ENCODE measurements at regions not wholly inside any gene's neighbourhood (a gene's known extent, or its start where the extent isn't known, plus 50 kb on each side); places are given as distances from the start of the nearest gene placed in this dataset.

DNA sequence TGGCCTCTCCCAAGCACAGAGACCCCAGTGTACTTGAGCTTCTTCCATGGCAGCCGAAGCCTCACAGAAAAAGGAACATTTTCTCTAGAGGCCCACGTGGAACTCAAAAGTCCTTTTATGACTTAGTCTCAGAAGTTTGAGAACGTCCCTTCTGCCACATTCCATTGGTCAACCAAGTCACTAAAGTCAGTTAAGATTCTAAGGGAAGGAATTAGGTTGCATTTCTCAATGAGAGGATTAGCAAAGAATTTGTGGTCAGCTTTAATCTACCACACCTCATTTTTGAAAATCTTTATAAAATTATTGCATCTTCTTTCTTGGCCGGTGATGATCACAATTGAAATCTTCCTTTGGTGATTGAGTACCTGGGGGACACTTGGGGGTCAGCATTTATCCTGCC, 279.9 kb upstream of the TBX3 start:
- H3K27me3 ChIP-seq: no peaks in the 10 kb centered on the region
- WGBS, 2 donors: 84 to 94% methylated on average over 4 of the region's 4 CpGs
- H3K4me3 ChIP-seq (replicated peaks in 1 of 3): no peak overlapping the region
- H3K4me1 ChIP-seq: no peaks in the 10 kb centered on the region
- H3K9me3 ChIP-seq: no peaks in the 10 kb centered on the region
- no peak overlapping the region for H3K27ac ChIP-seq
- TF ChIP-seq POLR2A (IDR thresholded peaks at IDR 0.05): no peak
- TF ChIP-seq, protein P1, sequence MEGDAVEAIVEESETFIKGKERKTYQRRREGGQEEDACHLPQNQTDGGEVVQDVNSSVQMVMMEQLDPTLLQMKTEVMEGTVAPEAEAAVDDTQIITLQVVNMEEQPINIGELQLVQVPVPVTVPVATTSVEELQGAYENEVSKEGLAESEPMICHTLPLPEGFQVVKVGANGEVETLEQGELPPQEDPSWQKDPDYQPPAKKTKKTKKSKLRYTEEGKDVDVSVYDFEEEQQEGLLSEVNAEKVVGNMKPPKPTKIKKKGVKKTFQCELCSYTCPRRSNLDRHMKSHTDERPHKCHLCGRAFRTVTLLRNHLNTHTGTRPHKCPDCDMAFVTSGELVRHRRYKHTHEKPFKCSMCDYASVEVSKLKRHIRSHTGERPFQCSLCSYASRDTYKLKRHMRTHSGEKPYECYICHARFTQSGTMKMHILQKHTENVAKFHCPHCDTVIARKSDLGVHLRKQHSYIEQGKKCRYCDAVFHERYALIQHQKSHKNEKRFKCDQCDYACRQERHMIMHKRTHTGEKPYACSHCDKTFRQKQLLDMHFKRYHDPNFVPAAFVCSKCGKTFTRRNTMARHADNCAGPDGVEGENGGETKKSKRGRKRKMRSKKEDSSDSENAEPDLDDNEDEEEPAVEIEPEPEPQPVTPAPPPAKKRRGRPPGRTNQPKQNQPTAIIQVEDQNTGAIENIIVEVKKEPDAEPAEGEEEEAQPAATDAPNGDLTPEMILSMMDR (IDR thresholded peaks at IDR 0.05): no peak
- DNase-seq: no peak
- intact Hi-C loops (cut with DNase I): no loop called here
- no peaks in the 10 kb centered on the region for H3K36me3 ChIP-seq

DNA sequence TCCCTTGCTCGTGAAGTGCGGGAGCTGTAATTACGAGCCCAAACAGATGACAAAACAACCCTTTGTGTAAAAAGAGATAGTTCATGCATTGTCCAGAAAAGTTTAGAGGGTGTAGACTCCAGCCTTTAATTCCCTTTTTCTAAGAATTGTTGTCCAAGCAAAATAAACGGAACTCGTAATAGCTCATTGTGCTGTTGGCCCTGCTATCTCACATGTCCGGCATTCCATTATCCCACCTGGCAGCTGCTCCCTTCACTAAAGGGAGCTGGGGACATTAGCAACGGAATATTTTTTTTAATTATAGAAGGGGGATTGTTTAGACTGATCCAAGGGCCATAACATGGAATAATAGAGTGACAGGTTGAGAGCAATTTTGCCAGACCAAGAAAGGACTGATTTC, 277.5 kb upstream of the TBX3 start:
- no peaks in the 10 kb centered on the region for H3K9me3 ChIP-seq
- no peak for DNase-seq
- H3K4me3 ChIP-seq (replicated peaks in 1 of 3): no peak overlapping the region
- no peaks in the 10 kb centered on the region for H3K4me1 ChIP-seq
- H3K27ac ChIP-seq: no peak overlapping the region
- no peaks in the 10 kb centered on the region for H3K36me3 ChIP-seq
- 72 to 77% methylated on average over 7 of the region's 7 CpGs for WGBS, 2 donors
- TF ChIP-seq, protein P1 (IDR thresholded peaks at IDR 0.05): no peak
- no peak for TF ChIP-seq POLR2A (IDR thresholded peaks at IDR 0.05)
- no peaks in the 10 kb centered on the region for H3K27me3 ChIP-seq
- intact Hi-C loops (cut with DNase I): no loop called here

DNA sequence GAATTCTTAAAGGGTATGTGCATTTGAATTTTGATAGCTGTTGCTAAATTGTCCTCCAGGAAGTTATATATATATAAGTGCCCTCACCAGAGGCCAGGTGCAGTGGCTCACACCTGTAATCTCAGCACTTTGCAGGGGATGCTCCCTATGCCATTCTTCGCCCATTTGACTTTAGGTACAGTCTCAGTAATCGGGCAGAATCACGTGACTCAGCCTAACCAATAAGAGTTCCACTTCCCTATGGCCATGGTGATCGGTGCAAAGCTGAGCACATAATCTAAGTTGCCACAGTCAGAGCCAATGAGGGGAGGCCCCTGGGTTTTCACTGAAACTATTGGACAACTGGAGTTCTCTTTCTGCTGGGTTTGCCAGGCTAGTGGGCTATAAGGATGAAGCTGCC, 274.6 kb upstream of the TBX3 start:
- Histone ChIP-seq H3K4me1 (no peaks in the 10 kb centered on the region), H3K27ac (no peak overlapping the region), H3K27me3 (no peaks in the 10 kb centered on the region), H3K36me3 (no peaks in the 10 kb centered on the region), H3K9me3 (no peaks in the 10 kb centered on the region), H3K4me3 (replicated peaks in 1 of 3) (no peak overlapping the region)
- 86 to 96% methylated on average over 4 of the region's 4 CpGs for WGBS, 2 donors
- TF ChIP-seq, protein P1 (IDR thresholded peaks at IDR 0.05): no peak
- no peak for TF ChIP-seq POLR2A (IDR thresholded peaks at IDR 0.05)
- DNase-seq: no peak
- intact Hi-C loops (cut with DNase I): no loop called here

DNA sequence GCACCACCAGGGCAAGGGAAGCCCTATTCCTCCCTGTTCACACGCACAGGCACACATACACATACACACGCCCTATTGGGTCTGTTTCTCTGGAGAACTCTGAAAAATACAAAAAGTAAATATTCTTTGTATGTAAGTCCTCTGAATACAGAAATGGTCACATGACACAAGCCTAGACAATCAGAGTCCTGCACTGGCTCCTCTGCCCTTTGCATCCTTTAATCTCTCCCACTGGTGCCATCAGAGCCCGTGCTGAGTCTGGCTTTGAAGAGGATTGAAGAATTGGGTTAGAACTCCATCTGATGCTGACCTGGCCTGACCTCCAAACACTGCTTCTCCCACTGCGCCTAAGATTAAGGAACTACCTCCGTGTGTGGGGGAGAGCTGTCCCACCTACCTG, 273.2 kb upstream of the TBX3 start:
- Histone ChIP-seq H3K9me3 (no peaks in the 10 kb centered on the region), H3K4me1 (no peaks in the 10 kb centered on the region), H3K27ac (no peak overlapping the region), H3K4me3 (replicated peaks in 1 of 3) (no peak overlapping the region), H3K36me3 (no peaks in the 10 kb centered on the region), H3K27me3 (no peaks in the 10 kb centered on the region)
- no peak for DNase-seq
- intact Hi-C loops (cut with DNase I): no loop called here
- 79 to 86% methylated on average over 5 of the region's 5 CpGs for WGBS, 2 donors
- TF ChIP-seq, protein P1 (IDR thresholded peaks at IDR 0.05): no peak
- TF ChIP-seq POLR2A (IDR thresholded peaks at IDR 0.05): no peak

DNA sequence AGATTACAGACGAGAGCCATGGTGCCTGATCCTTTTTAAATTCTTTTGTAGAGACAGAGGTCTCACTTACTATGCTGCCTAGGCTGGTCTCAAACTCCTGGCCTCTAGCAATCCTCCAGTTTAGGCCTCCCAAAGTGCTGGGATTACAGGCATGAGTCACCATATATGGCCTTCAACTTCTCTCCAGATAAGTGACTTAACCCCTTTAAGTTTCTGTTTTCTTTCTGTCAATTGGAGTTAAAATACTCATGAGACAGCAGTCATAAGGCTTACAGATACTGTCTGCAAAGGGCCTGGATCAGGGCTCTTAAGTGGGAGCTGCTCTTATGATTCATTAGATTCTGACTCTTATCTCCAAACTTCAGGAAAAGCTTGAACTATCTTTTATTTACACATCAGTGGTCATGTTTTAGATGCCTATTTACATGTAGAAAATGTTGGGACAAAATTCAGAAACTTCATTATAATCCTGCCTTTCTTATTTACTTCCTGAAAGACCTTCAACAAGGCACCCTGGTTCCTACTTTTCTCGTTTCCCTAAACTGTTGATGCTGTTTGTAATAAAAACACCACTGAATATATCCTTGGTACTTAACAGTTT, 271.5 kb upstream of the TBX3 start:
- Histone ChIP-seq H3K9me3 (no peaks in the 10 kb centered on the region), H3K27ac (no peak overlapping the region), H3K4me1 (no peaks in the 10 kb centered on the region), H3K36me3 (no peaks in the 10 kb centered on the region), H3K27me3 (no peaks in the 10 kb centered on the region), H3K4me3 (replicated peaks in 1 of 3) (no peak overlapping the region)
- intact Hi-C loops (cut with DNase I): no loop called here
- TF ChIP-seq, protein P1 (IDR thresholded peaks at IDR 0.05): no peak
- no peak for TF ChIP-seq POLR2A (IDR thresholded peaks at IDR 0.05)
- 89 to 94% methylated on average over 2 of the region's 2 CpGs for WGBS, 2 donors
- DNase-seq: no peak

Measured in thyroid gland (tissue), 4 donors.